GM23338 (cell line): ENCODE measurements at regions not wholly inside any gene's neighbourhood (a gene's known extent, or its start where the extent isn't known, plus 50 kb on each side); places are given as distances from the start of the nearest gene placed in this dataset.

Experiments
- CTCF ChIP-seq, 2 experiments: fragments of 200-600 bp in 1 of 2; sonication (generic) in 1 of 2; conservative IDR thresholded peaks; 2 replicates each; pipeline versions ENCODE4 v1.5.1 to v1.6.1; 2016 to 2017; ENCODE audit warnings: antibody characterized with exemption in 2 of 2, low read depth in 2 of 2, mild to moderate bottlenecking in 2 of 2, moderate library complexity in 1 of 2
- EZH2 ChIP-seq: fragments of 200-600 bp; sonication (generic); IDR thresholded peaks from one replicate; pipeline ENCODE4 v1.8.0; 2017; ENCODE audit warnings: antibody characterized with exemption, mild to moderate bottlenecking, low read depth; ENCODE audit not compliant: unreplicated experiment
- POLR2AphosphoS5 ChIP-seq: IDR thresholded peaks from 2 replicates; pipeline ENCODE4 v1.6.1; 2016; ENCODE audit warnings: antibody characterized with exemption, low read depth
- REST ChIP-seq: IDR thresholded peaks from one replicate; pipeline ENCODE4 v1.6.1; 2018; ENCODE audit warnings: antibody characterized with exemption; ENCODE audit not compliant: unreplicated experiment
- STAT1 ChIP-seq: IDR thresholded peaks from one replicate; pipeline ENCODE4 v1.6.1; 2016; ENCODE audit warnings: antibody characterized with exemption; ENCODE audit not compliant: unreplicated experiment

- TF ChIP-seq EZH2 (no peak), CTCF (conservative IDR thresholded peaks at IDR 0.05; ENCODE audit: low read depth in 2 of 2) (no peak), REST (no peak), POLR2AphosphoS5 (no peak), STAT1 (no peak)
These were observed 253.2 kb downstream of the ZPLD1 start for GRCh38 chr3:102687851-102688555.
